ENCODE measurements at regions not wholly inside any gene's neighbourhood (a gene's known extent, or its start where the extent isn't known, plus 50 kb on each side); places are given as distances from the start of the nearest gene placed in this dataset.

DNA sequence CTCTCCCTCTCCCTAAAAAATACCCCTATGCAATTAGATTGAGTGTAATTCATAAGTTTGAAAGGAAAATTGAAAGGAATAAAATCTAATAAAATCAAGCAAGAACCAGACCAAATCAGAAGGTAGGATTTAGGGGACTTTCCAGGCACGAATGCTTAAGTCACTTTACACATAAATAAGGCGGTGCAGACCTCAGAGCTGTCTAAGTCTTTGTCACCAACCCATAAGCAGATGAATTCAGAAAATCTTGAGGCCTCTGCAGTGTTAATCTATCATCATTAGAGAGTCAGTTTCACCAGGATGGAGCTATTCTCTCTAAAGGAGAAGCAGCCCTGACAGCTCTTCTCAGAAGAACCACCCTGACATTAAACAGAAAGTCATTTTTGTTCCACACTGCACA lies 819.1 kb upstream of the AMELY start:
- WGBS, 2 donors (ENCODE audit: low coverage in 1 of 2), result 100% methylated on average over 2 of the region's 2 CpGs; no CpG with 5 or more reads in 1 of the 2 donors
- TF ChIP-seq EP300 (IDR thresholded peaks at IDR 0.05; ENCODE audit: low read depth) (no peak), POLR2A (IDR thresholded peaks at IDR 0.05) (no peak), POLR2AphosphoS5 (IDR thresholded peaks at IDR 0.05) (no peak)
- TF ChIP-seq, protein P1, sequence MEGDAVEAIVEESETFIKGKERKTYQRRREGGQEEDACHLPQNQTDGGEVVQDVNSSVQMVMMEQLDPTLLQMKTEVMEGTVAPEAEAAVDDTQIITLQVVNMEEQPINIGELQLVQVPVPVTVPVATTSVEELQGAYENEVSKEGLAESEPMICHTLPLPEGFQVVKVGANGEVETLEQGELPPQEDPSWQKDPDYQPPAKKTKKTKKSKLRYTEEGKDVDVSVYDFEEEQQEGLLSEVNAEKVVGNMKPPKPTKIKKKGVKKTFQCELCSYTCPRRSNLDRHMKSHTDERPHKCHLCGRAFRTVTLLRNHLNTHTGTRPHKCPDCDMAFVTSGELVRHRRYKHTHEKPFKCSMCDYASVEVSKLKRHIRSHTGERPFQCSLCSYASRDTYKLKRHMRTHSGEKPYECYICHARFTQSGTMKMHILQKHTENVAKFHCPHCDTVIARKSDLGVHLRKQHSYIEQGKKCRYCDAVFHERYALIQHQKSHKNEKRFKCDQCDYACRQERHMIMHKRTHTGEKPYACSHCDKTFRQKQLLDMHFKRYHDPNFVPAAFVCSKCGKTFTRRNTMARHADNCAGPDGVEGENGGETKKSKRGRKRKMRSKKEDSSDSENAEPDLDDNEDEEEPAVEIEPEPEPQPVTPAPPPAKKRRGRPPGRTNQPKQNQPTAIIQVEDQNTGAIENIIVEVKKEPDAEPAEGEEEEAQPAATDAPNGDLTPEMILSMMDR (IDR thresholded peaks at IDR 0.05), result no peak
- in situ Hi-C loops (cut with MboI; ENCODE audit: low pct_ligation_motif_present in 1 of 4, low pct_unique_long_range_greater_than_20kb in 1 of 4, low sequenced_read_pairs in 3 of 4) (no loop called here), intact Hi-C loops (cut with DNase I; ENCODE audit: low total_unique reads) (no loop called here)
- no peak for DNase-seq
- H3K27me3 ChIP-seq, result no peaks in the 10 kb centered on the region
- no peaks in the 10 kb centered on the region for H3K36me3 ChIP-seq
- no peak overlapping the region for H3K4me3 ChIP-seq
- H3K4me1 ChIP-seq, result no peaks in the 10 kb centered on the region
- no peaks in the 10 kb centered on the region for H3K9me3 ChIP-seq
- H3K27ac ChIP-seq, result no peak overlapping the region

DNA sequence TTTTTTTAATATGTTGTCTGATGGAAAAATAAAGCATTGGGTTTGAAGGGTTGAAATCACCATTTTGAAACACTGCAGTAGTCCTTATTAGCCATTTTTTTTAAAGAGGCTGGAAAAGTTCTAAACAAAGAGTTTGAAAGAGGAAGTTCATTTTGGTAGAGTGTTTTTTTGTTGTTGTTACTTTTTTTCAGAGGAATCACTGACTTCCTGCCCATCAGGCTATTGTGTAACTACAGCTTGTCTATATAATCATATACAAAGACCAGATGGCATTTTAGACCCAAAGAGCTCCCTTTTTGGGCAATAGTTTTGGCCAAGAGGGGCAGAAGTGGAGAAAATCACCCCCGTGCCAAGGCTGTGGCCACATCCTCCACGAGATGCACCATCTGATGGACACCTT lies 818.5 kb upstream of the AMELY start:
- no CpG with 5 or more reads among the region's 2 CpGs for WGBS, 2 donors (ENCODE audit: low coverage in 1 of 2)
- Histone ChIP-seq H3K9me3 (no peaks in the 10 kb centered on the region), H3K4me1 (no peaks in the 10 kb centered on the region), H3K27me3 (no peaks in the 10 kb centered on the region), H3K4me3 (no peak overlapping the region), H3K36me3 (no peaks in the 10 kb centered on the region), H3K27ac (no peak overlapping the region)
- intact Hi-C loops (cut with DNase I; ENCODE audit: low total_unique reads), result no loop called here
- in situ Hi-C loops (cut with MboI; ENCODE audit: low pct_ligation_motif_present in 1 of 4, low pct_unique_long_range_greater_than_20kb in 1 of 4, low sequenced_read_pairs in 3 of 4), result no loop called here
- TF ChIP-seq EP300 (IDR thresholded peaks at IDR 0.05; ENCODE audit: low read depth) (no peak), POLR2A (IDR thresholded peaks at IDR 0.05) (no peak), POLR2AphosphoS5 (IDR thresholded peaks at IDR 0.05) (no peak)
- TF ChIP-seq, protein P1 (IDR thresholded peaks at IDR 0.05), result no peak
- no peak for DNase-seq

DNA sequence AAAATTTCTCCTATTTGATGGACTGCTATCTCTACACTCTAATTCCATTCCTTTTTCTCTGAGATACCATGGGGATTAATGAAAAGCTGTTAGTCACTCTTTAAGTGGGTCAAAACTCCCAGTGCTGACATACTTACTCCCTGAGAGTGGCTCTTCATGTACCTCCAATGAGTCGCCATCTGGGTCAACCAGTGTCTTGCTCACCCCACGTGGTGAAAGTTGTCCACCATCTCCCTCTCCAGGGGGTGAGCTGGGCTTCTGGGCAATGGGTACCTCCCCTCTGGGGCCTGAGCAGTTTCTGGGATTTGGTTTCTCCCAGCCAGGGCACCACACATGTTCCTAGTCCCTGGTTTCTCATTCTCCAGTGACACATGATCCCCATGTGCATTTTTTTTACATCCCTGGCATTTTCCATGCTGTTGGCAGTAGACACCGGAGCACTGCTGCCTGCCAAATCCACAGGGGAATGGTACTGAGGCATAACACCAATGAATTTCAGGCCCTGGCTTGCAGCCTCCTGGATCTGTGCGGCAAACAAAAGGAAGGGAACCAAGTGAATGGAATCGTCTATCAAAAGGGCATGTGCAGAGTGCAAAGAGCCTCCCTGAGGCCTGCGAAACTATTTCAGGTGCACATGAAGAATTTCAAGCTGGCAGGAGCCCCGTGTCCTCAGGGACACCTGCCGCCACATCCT lies 817.9 kb upstream of the AMELY start:
- Histone ChIP-seq H3K4me1 (no peaks in the 10 kb centered on the region), H3K9me3 (no peaks in the 10 kb centered on the region), H3K4me3 (no peak overlapping the region), H3K27me3 (no peaks in the 10 kb centered on the region), H3K27ac (no peak overlapping the region), H3K36me3 (no peaks in the 10 kb centered on the region)
- in situ Hi-C loops (cut with MboI; ENCODE audit: low pct_ligation_motif_present in 1 of 4, low pct_unique_long_range_greater_than_20kb in 1 of 4, low sequenced_read_pairs in 3 of 4), result no loop called here
- WGBS, 2 donors (ENCODE audit: low coverage in 1 of 2), result 73% methylated on average over 2 of the region's 8 CpGs; no CpG with 5 or more reads in 1 of the 2 donors
- intact Hi-C loops (cut with DNase I; ENCODE audit: low total_unique reads), result no loop called here
- DNase-seq, result no peak
- TF ChIP-seq POLR2A (IDR thresholded peaks at IDR 0.05) (no peak), EP300 (IDR thresholded peaks at IDR 0.05; ENCODE audit: low read depth) (no peak), POLR2AphosphoS5 (IDR thresholded peaks at IDR 0.05) (no peak)
- TF ChIP-seq, protein P1 (IDR thresholded peaks at IDR 0.05), result no peak

DNA sequence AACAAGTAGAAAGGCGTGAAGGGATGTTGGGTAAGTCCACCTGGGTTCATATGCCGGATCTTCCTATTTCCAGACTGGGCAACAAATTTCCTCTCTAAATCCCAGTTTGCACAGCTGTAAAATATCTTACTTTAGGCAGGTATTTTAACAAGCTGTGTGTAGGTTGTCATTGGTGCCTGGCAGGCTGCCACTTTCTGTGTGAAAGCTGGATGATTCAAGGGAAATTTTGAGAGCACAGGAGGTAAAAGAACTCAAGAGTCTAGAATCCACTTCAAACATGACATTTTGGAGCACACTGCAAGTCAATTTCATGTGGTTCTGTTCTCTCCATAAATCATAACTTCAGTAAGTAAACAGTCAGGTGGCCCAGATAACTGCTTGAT lies 817.4 kb upstream of the AMELY start:
- no peaks in the 10 kb centered on the region for H3K4me1 ChIP-seq
- WGBS, 2 donors (ENCODE audit: low coverage in 1 of 2), result 33% methylated on average over 1 of the region's 2 CpGs; no CpG with 5 or more reads in 1 of the 2 donors
- no peaks in the 10 kb centered on the region for H3K9me3 ChIP-seq
- in situ Hi-C loops (cut with MboI; ENCODE audit: low pct_ligation_motif_present in 1 of 4, low pct_unique_long_range_greater_than_20kb in 1 of 4, low sequenced_read_pairs in 3 of 4) (no loop called here), intact Hi-C loops (cut with DNase I; ENCODE audit: low total_unique reads) (no loop called here)
- TF ChIP-seq, protein P1 (IDR thresholded peaks at IDR 0.05), result no peak
- no peak for TF ChIP-seq POLR2A (IDR thresholded peaks at IDR 0.05)
- no peak for TF ChIP-seq EP300 (IDR thresholded peaks at IDR 0.05; ENCODE audit: low read depth)
- no peak for TF ChIP-seq POLR2AphosphoS5 (IDR thresholded peaks at IDR 0.05)
- no peaks in the 10 kb centered on the region for H3K27me3 ChIP-seq
- no peak overlapping the region for H3K4me3 ChIP-seq
- no peaks in the 10 kb centered on the region for H3K36me3 ChIP-seq
- no peak overlapping the region for H3K27ac ChIP-seq
- no peak for DNase-seq

All from transverse colon (tissue), 4 donors.